Posterior vena cava (tissue), 2 donors: ENCODE measurements at regions not wholly inside any gene's neighbourhood (a gene's known extent, or its start where the extent isn't known, plus 50 kb on each side); places are given as distances from the start of the nearest gene placed in this dataset.
"Not testable (repeated sequence)": the region's sequence is repeated elsewhere in the genome, so short reads cannot be mapped to it uniquely, and the experiment has no call there.

Experiments used
- DNase-seq: peaks from one replicate; pipeline ENCODE4 v3.0.0-alpha.2; 2020; ENCODE audit warnings: low spot score
- intact Hi-C, 2 donors: fragments of 100-400 bp; cut with DNase I; formaldehyde crosslinking; loops; one replicate each; pipeline versions ENCODE4 v1.14.1 to v1.14.2; 2022 to 2023
- donor health status: DM: yes; HTN: yes; CAD: no.
- donor health status: DM: yes; HTN: yes; CAD: no.

GRCh38 chrX:830532-830931, 199.9 kb downstream of the SHOX start:
- intact Hi-C loops = no loop called here
- DNase-seq = no peak

GRCh38 chrX:829145-829544, 198.6 kb downstream of the SHOX start:
- intact Hi-C loops = no loop called here

GRCh38 chrX:828411-828959, 197.9 kb downstream of the SHOX start:
- intact Hi-C loops = no loop called here
- no peak for DNase-seq

More at GRCh38 chrX:829145-829544, 198.6 kb downstream of the SHOX start:
- DNase-seq = no peak

- DNase-seq = no peak
- intact Hi-C loops = no loop called here
Measured at GRCh38 chrX:826448-826847, 195.9 kb downstream of the SHOX start.

- DNase-seq = no peak
- intact Hi-C loops = no loop called here
Measured at GRCh38 chrX:825991-826390, 195.4 kb downstream of the SHOX start.

GRCh38 chrX:823073-823472, 192.5 kb downstream of the SHOX start:
- DNase-seq, intact Hi-C loops: not testable (repeated sequence)

GRCh38 chrX:821327-822107, 190.9 kb downstream of the SHOX start:
- intact Hi-C loops = no loop called here
- no peak for DNase-seq

- intact Hi-C loops = no loop called here
- no peak for DNase-seq
Measured at GRCh38 chrX:819684-820083, 189.1 kb downstream of the SHOX start.

GRCh38 chrX:817759-818300, 187.2 kb downstream of the SHOX start:
- intact Hi-C loops = no loop called here
- DNase-seq = no peak

- intact Hi-C loops, DNase-seq: not testable (repeated sequence)
Measured at GRCh38 chrX:817147-817546, 186.6 kb downstream of the SHOX start.

GRCh38 chrX:816411-816810, 185.8 kb downstream of the SHOX start:
- intact Hi-C loops = no loop called here
- DNase-seq = no peak

GRCh38 chrX:810186-810585, 179.6 kb downstream of the SHOX start:
- intact Hi-C loops = no loop called here

GRCh38 chrX:809081-809480, 178.5 kb downstream of the SHOX start:
- peak; percentile 18 for DNase-seq
- intact Hi-C loops = no loop called here

More at GRCh38 chrX:810186-810585, 179.6 kb downstream of the SHOX start:
- DNase-seq = peak; percentile 34

GRCh38 chrX:806586-806985, 176.0 kb downstream of the SHOX start:
- intact Hi-C loops = no loop called here
- no peak for DNase-seq

- intact Hi-C loops = no loop called here
- DNase-seq = no peak
Measured at GRCh38 chrX:805988-806387, 175.4 kb downstream of the SHOX start.

- intact Hi-C loops = no loop called here
- no peak for DNase-seq
Measured at GRCh38 chrX:805103-805670, 174.6 kb downstream of the SHOX start.

GRCh38 chrX:802846-803245, 172.3 kb downstream of the SHOX start:
- intact Hi-C loops = no loop called here
- no peak for DNase-seq

GRCh38 chrX:799808-800207, 169.2 kb downstream of the SHOX start:
- intact Hi-C loops = no loop called here
- no peak for DNase-seq

- DNase-seq = peak; percentile 25
- intact Hi-C loops = no loop called here
Measured at GRCh38 chrX:794311-794710, 163.7 kb downstream of the SHOX start.

GRCh38 chrX:793216-793770, 162.7 kb downstream of the SHOX start:
- DNase-seq = peak; percentile 41
- intact Hi-C loops = no loop called here
